IPS DF 19.7 (cell line): ENCODE measurements at regions not wholly inside any gene's neighbourhood (a gene's known extent, or its start where the extent isn't known, plus 50 kb on each side); places are given as distances from the start of the nearest gene placed in this dataset.

Source experiments
- DNase-seq: peaks from one replicate; pipeline ENCODE4 v3.0.0-alpha.2; 2013; ENCODE audit warnings: low read depth, low spot score

- DNase-seq: no peak
These were observed 98.6 kb downstream of the FHDC1 start for GRCh38 chr4:153034681-153035080.

- DNase-seq: no peak
These were observed 100.9 kb downstream of the FHDC1 start for GRCh38 chr4:153036931-153037482.

- no peak for DNase-seq
These were observed 102.6 kb downstream of the FHDC1 start for GRCh38 chr4:153038623-153039311.

- DNase-seq: no peak
These were observed 103.5 kb downstream of the FHDC1 start for GRCh38 chr4:153039542-153040185.

- no peak for DNase-seq
These were observed 104.6 kb downstream of the FHDC1 start for GRCh38 chr4:153040677-153041076.

GRCh38 chr4:153044036-153044435 lies 107.9 kb downstream of the FHDC1 start:
- no peak for DNase-seq

GRCh38 chr4:153045111-153045982 lies 109.2 kb downstream of the FHDC1 start:
- DNase-seq: no peak

GRCh38 chr4:153058671-153059060 lies 122.5 kb downstream of the FHDC1 start:
- no peak for DNase-seq

- DNase-seq: no peak
These were observed 124.1 kb downstream of the FHDC1 start for GRCh38 chr4:153060196-153060595.

GRCh38 chr4:153061971-153062370 lies 125.8 kb downstream of the FHDC1 start:
- DNase-seq: no peak

GRCh38 chr4:153062652-153063168 lies 126.6 kb downstream of the FHDC1 start:
- no peak for DNase-seq

GRCh38 chr4:153063490-153063889 lies 127.4 kb downstream of the FHDC1 start:
- no peak for DNase-seq

- DNase-seq: no peak
These were observed 128.4 kb downstream of the FHDC1 start for GRCh38 chr4:153064571-153064970.

- no peak for DNase-seq
These were observed 129.2 kb downstream of the FHDC1 start for GRCh38 chr4:153065276-153065675.

- DNase-seq: no peak
These were observed 131.3 kb downstream of the FHDC1 start for GRCh38 chr4:153067376-153067775.

GRCh38 chr4:153068751-153069150 lies 132.6 kb downstream of the FHDC1 start:
- DNase-seq: no peak

- no peak for DNase-seq
These were observed 132.2 kb upstream of the TRIM2 start for GRCh38 chr4:153071958-153072598.

GRCh38 chr4:153072661-153073060 lies 131.6 kb upstream of the TRIM2 start:
- DNase-seq: no peak

GRCh38 chr4:153074486-153074885 lies 129.8 kb upstream of the TRIM2 start:
- DNase-seq: no peak

GRCh38 chr4:153074936-153075630 lies 129.2 kb upstream of the TRIM2 start:
- DNase-seq: no peak
